CD4-positive, alpha-beta T cell treated with Interleukin-6 for 4 hours (primary cell): ENCODE measurements at regions not wholly inside any gene's neighbourhood (a gene's known extent, or its start where the extent isn't known, plus 50 kb on each side); places are given as distances from the start of the nearest gene placed in this dataset.

Experiments
- DNase-seq: peaks from one replicate; pipeline ENCODE4 v3.0.0-alpha.2; 2020; ENCODE audit warnings: mixed read lengths

DNA sequence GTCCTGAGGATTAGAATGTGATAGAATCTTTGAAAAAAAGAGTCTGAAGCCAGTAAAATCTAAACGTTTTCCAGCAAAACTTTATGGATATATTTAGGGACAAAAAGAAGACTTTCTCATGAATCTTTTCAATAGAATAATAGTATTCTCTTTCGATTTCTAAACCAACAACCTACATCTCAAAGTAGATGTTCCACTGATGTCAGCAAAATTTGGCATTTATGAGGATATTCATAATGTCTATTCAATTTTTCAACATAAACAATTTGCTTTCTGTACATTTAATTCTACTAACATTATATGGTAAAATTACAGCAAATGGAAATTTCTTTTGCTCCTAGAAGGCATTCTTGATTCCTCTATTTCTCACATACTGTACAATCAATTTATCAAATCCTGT is 886.5 kb downstream of the CENPC start:
- no peak for DNase-seq

DNA sequence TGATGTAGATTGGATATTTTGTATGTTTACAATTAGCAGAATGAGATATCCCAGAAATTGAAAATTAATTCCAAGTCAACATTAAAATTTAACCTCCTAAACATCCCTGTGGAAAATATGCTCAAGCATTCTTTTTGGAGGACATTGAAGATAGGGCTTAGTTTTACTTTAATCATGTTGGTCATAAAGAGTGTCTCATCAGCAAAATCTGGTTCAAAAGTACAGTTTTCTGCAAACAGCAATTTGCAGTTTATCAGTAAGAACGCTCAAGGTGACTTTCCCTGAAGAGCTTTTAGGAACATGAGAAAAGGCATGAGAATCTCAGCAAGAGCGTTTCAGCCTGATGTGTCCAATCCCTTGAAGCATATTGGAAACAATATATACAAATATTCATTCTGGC is 889.8 kb downstream of the CENPC start:
- DNase-seq = no peak

DNA sequence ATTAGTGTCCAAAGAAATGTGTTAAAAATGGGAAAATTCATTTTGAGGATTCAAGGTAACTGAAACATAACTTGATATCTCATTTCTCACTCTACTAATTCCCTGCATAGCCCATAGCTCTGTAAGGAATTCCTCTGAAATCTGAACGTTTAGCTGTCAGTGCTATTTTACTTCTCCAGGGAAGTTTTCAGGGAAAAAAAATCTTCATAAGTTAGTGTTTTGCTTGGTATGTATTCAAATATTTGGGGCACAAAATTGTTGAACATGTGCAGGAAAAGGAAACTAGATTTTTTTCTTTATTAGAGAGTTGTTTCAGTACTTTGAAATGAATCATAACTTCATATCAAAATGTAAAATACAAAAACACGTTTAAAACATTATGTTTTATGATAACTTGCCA is 891.4 kb downstream of the CENPC start:
- no peak for DNase-seq

DNA sequence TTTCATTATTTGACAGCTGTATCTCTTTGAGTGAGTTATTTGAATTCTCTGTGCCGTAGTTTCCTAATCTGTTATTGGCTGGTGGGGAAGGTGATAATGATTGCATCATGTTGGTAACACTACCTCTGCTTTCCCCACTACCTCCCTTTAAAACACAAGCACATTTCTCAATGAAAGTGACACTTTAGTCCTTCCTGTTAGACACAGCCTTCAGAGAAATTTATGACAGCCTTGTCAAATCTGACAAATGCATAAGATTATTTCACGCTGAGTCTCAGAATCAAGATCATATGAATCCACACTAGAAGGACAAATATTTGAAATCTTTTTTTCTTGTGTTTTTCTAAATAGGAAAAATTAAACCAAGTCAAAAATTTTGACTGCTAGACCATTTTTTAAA is 896.1 kb downstream of the CENPC start:
- DNase-seq = no peak

DNA sequence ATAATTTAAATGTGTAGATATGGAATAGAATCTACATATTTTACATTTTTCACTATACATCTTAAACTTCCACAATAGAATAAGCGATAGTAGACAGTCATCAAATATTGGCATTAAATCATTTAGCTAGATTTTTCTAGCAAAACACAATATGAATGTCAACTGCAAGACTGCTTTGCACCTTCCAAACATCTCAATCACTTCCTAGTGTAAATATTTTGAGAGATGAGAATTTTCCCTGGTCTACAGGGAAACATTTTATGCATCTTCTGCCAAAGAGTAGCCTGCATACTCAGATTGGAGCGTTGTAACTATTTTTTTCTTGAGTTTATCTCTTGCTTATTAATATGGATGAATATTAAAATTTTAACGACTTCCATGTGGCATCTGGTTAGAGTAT is 897.4 kb downstream of the CENPC start:
- no peak for DNase-seq

DNA sequence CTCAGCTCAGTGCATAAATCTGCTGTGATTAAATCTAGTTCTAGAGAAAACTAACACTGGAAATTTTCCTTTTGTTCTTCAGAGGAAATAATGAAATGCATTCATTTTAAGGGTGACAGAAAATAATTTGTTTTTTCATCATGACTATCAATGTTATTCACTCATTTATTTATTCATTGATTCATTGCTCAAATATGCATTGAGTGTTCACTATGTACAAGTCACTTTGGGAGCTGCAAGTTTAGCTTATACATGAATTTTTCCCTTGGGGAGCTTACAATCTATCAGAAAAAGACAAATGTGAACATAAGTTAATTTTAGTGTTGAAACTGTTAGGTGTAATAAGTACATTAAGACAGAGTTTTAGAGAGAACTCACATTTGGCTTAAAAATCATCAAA is 897.8 kb downstream of the CENPC start:
- no peak for DNase-seq

DNA sequence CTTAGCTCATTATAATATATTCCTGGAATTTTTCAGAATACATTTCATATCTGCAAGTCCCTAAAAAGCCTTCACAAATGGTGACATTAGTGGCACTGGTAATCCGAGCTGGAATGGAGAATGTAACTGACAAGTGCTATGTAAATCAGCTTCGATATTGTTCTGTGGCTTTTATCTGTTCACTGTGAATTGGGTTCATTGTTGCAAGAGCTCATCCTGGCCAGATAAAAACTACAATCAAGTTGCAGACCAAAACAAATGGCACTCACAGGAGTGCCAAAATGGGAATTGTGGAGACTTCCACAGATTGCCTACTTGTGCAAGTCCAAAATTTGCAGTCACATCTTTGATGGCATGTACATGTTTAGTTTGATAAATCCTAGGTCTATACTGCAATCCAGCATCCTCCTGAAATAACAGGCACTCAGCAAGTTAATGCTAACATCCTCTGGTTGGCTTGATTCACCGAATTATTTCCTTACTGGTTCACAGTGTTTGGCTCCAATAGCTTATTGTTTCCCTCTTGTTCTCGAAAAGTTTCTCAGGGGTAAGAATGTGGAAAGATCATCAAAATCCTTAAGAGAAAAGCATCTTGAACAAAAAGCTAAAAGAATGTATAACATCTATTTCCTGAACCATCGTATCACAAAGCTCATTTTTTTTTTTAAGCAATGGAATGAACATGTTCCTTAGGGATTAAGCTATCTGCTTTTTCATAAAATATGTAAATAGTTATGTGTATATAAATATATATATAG is 904.9 kb downstream of the CENPC start:
- DNase-seq = no peak

DNA sequence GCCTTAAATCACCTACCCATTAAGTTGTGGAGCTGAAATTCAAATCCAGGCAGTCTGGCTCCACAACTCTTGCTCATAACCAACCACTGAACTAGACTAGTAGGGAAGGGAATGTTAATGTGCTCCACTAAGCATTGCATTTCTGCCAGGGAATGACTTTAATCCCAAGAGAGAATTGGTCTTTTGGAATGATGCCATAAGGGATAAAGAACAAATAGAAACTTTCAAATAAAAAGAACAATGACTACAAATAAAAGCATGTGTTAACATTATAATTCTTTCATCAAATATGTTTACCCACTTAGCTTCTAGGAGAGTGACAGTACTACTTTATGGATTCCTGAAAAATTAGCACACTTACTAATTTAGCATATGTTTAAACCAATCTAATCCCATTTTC is 905.9 kb downstream of the CENPC start:
- DNase-seq = no peak

DNA sequence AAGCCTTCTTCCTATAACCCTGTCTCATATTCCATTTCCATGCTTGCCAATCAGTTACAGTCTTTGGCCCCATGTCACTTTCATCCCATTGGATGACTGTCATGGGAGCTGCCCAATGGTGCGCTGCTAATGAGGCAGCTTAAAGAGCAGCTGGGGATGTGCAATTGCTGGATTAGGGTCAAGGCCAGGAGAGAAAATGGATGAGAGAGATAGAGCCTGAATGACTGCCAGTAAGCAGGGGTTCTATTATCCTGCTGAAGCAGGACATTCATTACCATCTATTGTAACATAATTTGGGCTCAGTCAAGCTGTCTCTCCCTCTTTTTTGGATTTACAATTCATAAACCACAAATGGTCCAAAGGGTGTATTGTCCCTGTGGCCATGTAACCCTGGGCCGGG is 909.0 kb downstream of the CENPC start:
- DNase-seq = no peak

DNA sequence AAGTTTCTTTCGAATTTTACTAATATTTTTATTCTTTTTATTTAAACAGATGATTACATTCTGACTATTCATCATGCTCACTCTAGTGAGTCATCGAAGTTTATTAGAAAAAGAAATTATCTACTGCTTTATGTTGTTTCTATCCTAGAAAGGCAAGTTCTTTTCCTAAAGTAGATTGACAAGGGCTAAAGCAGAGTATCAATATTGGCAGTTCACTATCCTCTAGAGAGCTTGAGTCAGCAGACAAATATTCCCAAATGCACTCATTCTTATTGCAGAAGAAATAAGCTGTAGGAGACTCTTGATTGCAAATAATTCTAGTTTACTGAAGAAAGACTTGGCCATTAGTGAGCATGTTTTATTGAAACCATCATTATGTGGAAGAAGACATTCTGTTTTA is 911.8 kb downstream of the CENPC start:
- no peak for DNase-seq

DNA sequence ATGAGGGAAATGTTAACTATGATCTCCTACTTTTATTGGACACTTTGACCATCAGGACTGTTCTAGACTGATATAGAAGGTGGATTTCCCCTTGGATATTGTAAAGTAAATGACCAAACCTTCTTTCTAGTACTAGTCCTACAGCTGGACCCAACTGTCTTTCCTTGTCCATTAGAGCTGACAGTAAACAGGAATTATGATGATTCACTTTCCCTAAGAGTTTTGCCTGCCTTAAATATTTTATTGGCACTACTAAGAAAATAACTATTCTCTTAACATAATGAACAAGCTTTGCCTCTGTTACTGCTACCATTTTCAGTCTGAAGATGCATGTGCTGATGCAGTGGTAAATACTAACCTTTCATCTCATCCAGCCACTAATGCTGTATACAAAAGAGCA is 915.4 kb downstream of the CENPC start:
- DNase-seq = no peak

DNA sequence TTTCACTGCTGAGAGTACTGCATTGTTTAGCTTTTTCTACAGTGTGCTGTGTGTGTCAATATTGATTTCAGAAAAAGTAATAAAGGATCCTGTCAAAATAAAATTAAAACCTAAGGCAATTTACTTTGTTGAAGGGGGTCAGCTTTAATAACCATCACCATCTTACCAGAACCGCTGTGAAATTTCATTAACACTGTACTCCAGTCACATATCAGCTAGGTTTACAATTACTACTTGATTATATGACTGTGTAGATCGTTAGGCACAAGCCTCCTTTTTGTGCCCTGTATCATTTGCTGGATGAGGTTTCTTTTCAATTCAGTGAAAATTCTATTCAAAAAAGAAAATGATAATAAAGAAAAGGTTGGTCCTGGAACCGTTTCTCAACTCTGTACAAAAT is 917.2 kb downstream of the CENPC start:
- DNase-seq = no peak

DNA sequence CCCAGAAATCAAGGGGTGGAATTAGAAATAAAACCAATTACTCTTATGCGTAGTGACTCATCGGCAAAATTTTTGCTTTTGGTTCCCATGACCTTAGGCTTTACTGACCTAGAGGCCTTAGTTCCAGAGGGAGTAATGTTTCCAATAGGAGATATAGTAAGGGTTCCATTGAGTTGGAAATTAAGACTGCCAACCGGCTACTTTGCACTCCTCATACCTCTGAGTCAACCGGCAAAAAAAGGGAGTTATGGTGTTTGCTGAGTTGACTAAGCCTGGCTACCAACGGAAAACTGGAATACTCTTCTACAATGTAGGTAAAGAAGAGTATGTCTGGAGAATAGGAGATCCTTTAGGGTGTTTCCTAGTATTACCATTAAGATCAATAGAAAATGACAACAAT is 919.8 kb downstream of the CENPC start:
- no peak for DNase-seq

DNA sequence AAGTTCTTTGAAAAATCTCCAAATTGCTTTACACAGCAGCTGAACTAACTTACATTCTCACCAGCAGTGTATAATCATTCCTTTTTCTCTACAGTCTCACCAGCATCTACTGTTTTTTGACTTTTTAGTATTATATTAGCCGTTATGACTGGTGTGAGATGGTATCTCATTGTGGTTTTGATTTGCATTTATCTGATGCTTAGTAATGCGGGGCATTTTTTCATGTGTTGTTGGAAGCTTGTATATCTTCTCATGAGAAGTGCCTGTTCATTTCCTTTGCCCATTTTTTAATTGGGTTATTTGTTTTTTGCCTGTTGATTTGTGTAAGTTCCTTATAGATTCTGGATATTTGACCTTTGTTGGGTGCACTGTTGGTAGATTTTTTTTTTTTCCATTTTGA is 931.7 kb downstream of the CENPC start:
- no peak for DNase-seq

DNA sequence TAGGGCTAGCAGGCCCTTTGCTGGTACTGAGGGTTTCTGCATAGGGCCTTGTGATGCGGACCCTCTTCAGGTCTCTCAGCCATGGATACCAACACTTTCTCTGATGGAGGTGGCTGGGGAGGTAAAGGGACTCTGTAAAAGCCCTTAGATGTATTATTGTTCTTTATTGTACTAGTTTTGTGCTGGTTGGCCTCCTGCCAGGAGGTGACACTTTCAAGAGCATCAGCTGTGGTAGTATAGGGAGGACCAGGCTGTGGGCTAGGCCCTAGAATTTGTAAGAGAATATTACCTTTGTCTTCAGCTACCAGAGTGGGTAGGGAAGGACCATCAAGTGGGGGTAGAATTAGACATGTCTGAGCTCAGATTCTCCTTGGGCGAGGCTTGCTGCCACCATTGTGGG is 936.3 kb downstream of the CENPC start:
- no peak for DNase-seq

DNA sequence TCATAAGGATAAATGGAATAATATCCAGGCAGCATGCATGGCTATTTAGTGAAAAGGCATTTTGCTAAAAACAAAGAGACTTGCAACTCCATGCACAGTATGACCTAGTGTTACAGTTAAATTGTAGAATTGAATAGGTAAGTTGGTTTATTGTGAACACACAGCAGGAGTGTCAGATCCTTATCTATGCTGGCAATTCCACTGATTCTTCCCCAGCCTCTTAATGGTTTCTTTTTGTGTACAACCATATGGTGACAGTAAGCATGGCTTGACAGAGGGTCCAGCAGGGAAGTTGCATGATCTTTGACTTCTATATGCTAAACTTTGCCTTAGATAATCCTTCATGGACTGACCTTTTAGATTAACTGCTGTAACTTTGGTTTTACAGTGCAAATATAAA is 936.6 kb upstream of the EPHA5 start:
- no peak for DNase-seq

DNA sequence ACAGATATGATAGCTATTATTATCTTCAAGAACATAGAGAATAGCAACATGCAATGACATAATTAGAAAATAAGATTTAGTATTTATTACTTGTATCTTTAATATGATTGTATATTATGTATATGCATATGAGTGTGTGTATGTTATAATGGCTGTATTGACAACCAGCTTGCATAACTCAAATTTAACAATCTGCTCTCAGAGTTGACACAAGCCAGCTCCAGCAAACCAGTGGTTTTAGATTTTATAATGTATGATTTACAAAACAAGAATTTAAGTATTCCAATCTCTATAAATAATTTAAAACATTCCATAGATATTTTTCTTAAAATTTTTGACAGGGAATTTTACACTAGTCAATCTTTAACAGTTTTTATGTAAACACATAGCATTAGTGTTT is 935.9 kb upstream of the EPHA5 start:
- DNase-seq = no peak

DNA sequence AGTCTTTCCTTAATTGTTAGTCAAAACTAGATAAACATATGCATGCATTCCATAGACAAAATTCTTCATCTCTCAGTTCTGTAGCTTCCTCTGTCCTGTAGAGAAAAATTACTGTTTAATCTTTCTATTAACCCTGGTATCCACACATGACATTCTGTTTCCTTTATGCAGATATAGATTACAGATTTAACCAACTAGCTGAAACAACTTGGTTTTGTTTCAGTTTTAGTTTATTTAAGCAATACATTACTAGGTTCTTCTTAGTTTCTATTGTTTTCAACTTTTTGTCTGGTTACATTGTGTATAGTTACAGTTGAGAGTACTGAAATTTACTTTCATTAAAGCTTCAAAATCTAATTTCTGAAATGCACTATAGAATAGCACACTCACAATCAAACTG is 933.9 kb upstream of the EPHA5 start:
- no peak for DNase-seq

DNA sequence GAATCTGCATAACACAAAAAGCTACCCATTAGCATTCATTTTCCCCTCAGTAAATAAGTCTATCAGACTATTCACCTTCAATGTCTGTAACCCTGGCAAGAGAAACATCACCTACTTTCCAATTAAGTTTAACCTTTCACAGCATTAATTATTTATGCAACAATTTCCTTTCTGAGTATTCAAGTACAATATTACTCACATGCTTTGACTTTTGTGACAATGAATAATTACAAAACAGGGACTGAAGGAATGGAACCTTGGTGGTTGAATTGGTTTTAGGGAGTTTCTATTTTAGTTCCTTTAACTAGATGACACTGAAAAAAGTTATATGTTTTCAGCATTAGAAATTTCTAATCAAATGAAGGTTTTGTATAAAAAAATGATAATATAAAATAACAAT is 932.3 kb upstream of the EPHA5 start:
- DNase-seq = no peak

DNA sequence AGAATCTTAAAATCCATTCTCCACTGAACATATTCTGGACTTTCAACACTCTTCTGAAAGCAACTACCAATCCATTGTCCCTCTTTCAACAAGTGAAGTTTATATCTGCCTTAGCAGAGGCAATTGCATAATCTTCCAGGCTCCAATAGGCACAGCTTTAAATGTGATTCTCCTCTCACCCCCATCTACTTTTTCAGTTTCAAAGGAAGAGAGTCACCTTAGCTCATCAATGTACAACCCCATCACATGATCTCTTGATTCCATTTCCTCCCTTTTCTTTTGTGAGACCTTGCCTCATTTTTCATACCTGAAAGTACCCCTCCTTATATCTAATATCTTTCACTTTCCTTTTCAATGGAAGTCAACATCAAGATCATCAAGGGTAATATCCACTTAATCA is 921.7 kb upstream of the EPHA5 start:
- no peak for DNase-seq

DNA sequence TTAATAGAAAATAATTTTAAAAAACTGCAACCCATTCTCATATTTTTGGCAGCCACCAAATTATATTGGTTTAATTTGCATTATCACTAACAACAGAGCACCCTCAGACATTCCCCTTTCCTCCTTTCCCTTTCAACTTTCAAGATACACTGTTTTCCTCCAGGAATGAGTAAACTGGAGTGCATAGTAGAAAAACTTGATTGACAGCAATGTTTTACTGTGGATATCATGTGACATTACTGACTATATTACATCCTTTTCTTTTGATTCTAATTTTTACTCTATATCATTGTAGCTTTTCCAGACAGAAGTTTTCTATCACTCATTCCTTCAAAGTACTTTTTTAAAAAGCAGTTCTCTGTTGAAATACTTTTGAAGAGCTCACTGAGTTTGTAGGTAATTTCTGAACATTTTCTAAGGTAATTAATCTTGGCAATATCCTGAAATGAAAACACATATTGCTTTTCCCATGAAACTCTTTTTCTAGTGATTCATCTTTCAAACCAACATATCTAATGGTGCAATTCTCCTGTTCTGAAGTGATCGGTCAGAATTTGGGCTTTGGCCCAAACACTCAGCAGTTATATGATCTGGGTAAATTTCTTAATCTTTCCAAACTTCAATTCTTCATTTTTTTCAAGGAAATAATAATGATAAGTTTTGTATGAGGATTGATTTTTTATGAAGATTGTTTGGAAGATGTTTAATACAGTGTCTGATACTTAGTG is 920.4 kb upstream of the EPHA5 start:
- DNase-seq = no peak

DNA sequence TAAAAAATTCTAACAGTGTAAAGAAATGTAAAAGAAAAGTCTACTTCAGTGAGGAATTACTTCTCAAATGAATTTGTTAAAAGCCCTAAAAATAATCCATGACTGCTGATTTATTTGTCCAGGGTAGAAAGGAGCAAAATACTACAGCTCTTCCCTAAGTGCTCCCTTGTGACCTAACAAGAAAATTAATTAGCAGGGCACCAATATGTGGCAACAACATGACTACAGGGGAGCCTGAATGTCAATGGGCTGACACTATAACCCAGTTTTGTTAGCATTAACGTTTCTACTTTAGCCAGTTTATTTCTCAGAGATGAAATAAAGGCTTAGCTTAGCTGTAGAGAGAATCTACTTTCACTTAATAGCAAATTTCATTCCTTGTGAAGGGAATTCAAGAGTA is 918.9 kb upstream of the EPHA5 start:
- no peak for DNase-seq

DNA sequence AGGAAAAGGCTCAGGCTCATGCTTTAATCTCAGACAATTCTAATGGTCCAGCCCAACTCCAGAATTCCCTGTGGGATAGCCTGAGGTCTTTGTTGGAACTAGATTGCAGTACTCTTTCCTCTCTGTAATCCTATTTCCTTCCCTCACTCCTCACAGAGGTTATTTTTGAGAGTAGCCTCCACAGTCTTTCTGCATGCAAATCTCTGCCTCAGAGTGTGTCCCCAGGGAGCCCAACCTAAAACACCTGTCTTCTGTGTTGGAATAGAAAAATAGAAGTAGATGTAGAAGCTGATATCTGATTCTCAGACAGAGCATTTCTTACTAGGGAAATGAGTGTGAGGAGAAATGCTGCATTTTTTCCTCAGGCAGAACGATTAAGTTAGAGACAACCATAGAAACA is 915.5 kb upstream of the EPHA5 start:
- no peak for DNase-seq

DNA sequence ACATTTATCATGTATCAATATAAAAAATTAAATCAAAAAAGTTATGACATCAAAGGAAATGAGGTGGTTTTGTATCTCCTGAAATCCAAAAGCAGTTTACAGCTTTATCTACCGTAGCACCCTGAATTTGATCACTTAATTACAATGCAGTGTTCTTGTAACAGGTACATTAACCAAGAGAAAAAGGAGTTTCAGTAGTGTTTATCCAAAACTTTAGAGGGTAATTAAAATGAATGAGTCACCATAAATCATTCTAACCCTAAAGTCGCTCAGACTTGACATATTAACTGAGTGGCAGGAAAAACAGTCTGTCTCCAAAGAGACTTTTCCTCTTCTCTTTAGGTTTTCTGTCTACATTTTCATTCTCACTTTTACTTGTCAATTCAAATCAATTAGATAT is 907.6 kb upstream of the EPHA5 start:
- DNase-seq = no peak
